ENCODE measurements at regions not wholly inside any gene's neighbourhood (a gene's known extent, or its start where the extent isn't known, plus 50 kb on each side); places are given as distances from the start of the nearest gene placed in this dataset.

DNA sequence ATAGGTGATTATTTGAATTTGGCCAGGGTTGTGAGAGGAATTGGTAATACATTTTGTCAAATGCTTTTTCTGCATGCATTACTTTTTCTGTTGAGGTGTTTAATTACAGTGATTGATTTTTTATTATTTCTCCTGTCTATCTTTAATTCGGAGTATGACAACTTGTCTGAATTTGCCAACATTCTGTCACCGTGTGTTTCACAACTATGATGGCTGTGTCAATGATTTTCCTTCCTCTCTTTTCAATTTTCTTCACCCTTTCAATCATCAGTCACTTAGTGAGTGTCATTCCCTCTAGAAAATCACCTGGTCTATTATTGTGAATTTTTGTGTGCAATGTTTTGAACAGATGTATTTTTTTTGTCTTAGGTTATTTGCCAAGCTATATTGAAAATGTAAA is 1221.4 kb upstream of the CDH18 start:
- Mint-ChIP-seq H3K27me3 (ENCODE audit: low read depth) (peaks cover 11% of the 10 kb centered on the region), H3K9me3 (ENCODE audit: low read depth) (no peaks in the 10 kb centered on the region), H3K36me3 (ENCODE audit: low read depth) (no peaks in the 10 kb centered on the region), H3K4me3 (ENCODE audit: unreplicated experiment) (no peak overlapping the region), H3K27ac (ENCODE audit: unreplicated experiment) (no peak overlapping the region), H3K4me1 (ENCODE audit: low read depth) (no peaks in the 10 kb centered on the region)
- no peak for DNase-seq (ENCODE audit: low spot score)
- no peak for TF ChIP-seq CTCF (IDR thresholded peaks at IDR 0.05)

DNA sequence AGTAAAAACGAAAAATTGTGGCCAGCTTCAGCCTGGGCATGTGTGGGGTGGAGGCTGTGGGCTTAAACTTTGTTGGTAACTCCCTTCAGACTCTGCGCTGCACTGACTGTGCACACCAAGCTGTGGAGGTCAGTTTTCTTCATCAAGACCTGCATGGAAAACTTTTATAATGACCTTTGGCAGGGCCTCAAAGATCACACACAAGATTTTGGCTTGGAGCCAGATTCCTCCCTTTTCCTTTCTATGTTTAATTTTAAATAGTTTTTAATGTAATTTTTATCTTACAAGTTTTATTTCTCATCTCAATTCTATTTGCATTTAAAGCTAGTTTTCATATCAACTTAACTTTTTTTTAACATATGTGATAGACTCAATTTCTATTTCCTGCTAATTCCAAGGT is 1211.1 kb upstream of the CDH18 start:
- no peak for DNase-seq (ENCODE audit: low spot score)
- peaks cover 14% of the 10 kb centered on the region for H3K4me1 Mint-ChIP-seq (ENCODE audit: low read depth)
- H3K4me3 Mint-ChIP-seq (ENCODE audit: unreplicated experiment) = no peak overlapping the region
- no peaks in the 10 kb centered on the region for H3K9me3 Mint-ChIP-seq (ENCODE audit: low read depth)
- TF ChIP-seq CTCF (IDR thresholded peaks at IDR 0.05) = no peak
- H3K36me3 Mint-ChIP-seq (ENCODE audit: low read depth) = no peaks in the 10 kb centered on the region
- no peaks in the 10 kb centered on the region for H3K27me3 Mint-ChIP-seq (ENCODE audit: low read depth)
- H3K27ac Mint-ChIP-seq (ENCODE audit: unreplicated experiment) = no peak overlapping the region

DNA sequence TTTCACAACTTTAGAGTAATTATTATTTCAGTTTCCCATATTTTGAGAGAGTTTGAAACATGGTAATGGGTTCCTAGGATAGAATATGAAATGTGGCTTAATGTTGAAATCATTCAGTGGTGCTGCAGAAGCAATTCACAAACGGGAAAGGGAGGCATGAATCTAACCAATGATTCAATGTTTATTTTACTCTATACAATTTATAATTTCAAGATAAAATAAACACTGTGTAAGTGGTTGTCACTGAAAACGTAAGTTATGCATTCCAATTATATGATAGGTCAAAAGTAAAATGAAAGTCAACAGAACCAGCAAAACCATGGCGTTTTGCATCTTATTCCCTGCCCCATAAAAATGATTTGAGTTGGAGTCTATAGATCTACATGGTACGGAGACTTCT is 1207.1 kb upstream of the CDH18 start:
- DNase-seq (ENCODE audit: low spot score) = no peak
- TF ChIP-seq CTCF (IDR thresholded peaks at IDR 0.05) = no peak
- H3K27ac Mint-ChIP-seq (ENCODE audit: unreplicated experiment) = no peak overlapping the region
- peaks cover 11% of the 10 kb centered on the region for H3K4me1 Mint-ChIP-seq (ENCODE audit: low read depth)
- peak overlapping the region; percentile 29 for H3K4me3 Mint-ChIP-seq (ENCODE audit: unreplicated experiment)
- H3K27me3 Mint-ChIP-seq (ENCODE audit: low read depth) = no peaks in the 10 kb centered on the region
- no peaks in the 10 kb centered on the region for H3K9me3 Mint-ChIP-seq (ENCODE audit: low read depth)
- H3K36me3 Mint-ChIP-seq (ENCODE audit: low read depth) = no peaks in the 10 kb centered on the region

GRCh38 chr5:21185536-21185935 is 1197.5 kb upstream of the CDH18 start:
- Mint-ChIP-seq H3K27ac (ENCODE audit: unreplicated experiment) (no peak overlapping the region), H3K4me3 (ENCODE audit: unreplicated experiment) (no peak overlapping the region), H3K4me1 (ENCODE audit: low read depth) (peaks cover 5% of the 10 kb centered on the region), H3K9me3 (ENCODE audit: low read depth) (peaks cover 5% of the 10 kb centered on the region), H3K27me3 (ENCODE audit: low read depth) (no peaks in the 10 kb centered on the region), H3K36me3 (ENCODE audit: low read depth) (no peaks in the 10 kb centered on the region)
- DNase-seq (ENCODE audit: low spot score) = no peak
- no peak for TF ChIP-seq CTCF (IDR thresholded peaks at IDR 0.05)

GRCh38 chr5:21184581-21184980 is 1196.6 kb upstream of the CDH18 start:
- no peak for DNase-seq (ENCODE audit: low spot score)
- no peaks in the 10 kb centered on the region for H3K36me3 Mint-ChIP-seq (ENCODE audit: low read depth)
- TF ChIP-seq CTCF (IDR thresholded peaks at IDR 0.05) = no peak
- H3K27ac Mint-ChIP-seq (ENCODE audit: unreplicated experiment) = no peak overlapping the region
- H3K27me3 Mint-ChIP-seq (ENCODE audit: low read depth) = no peaks in the 10 kb centered on the region
- H3K4me1 Mint-ChIP-seq (ENCODE audit: low read depth) = peaks cover 5% of the 10 kb centered on the region
- no peak overlapping the region for H3K4me3 Mint-ChIP-seq (ENCODE audit: unreplicated experiment)
- H3K9me3 Mint-ChIP-seq (ENCODE audit: low read depth) = peaks cover 5% of the 10 kb centered on the region

Data from chondrocyte (in vitro differentiated cells).